ENCODE measurements at regions not wholly inside any gene's neighbourhood (a gene's known extent, or its start where the extent isn't known, plus 50 kb on each side); places are given as distances from the start of the nearest gene placed in this dataset.
A peak's percentile ranks its signal among the peaks of the same experiment; 100 is the strongest.

GRCh38 chr2:222042666-222043065 is 256.1 kb downstream of the PAX3 start:
- peaks cover 4% of the 10 kb centered on the region; the same call in 1 of the 2 replicates for H3K27me3 ChIP-seq (ENCODE audit: control insufficient read depth, insufficient read depth, low read length)
- POLR2A ChIA-PET = no interaction called here
- DNase-seq (ENCODE audit: low read depth) = no peak
- H3K4me3 ChIP-seq (ENCODE audit: low read depth, low read length) = no peak overlapping the region
- no peaks in the 10 kb centered on the region for H3K36me3 ChIP-seq (ENCODE audit: control insufficient read depth, insufficient read depth, low read length)
- CTCF ChIA-PET = interaction anchor here (2.5 kb wide), 1 partner anchor 18 kb away, joined by 13 read pairs; no protein-coding TSS in a partner anchor
- no peak for TF ChIP-seq CTCF (IDR thresholded peaks at IDR 0.05; ENCODE audit: insufficient read depth, low read depth, low read length)

GRCh38 chr2:222040333-222040732 is 258.5 kb downstream of the PAX3 start:
- H3K4me3 ChIP-seq (ENCODE audit: low read depth, low read length) = no peak overlapping the region
- H3K27me3 ChIP-seq (ENCODE audit: control insufficient read depth, insufficient read depth, low read length) = peaks cover 4% of the 10 kb centered on the region; the same call in 1 of the 2 replicates
- CTCF ChIA-PET = interaction anchor here (7.7 kb wide), 1 partner anchor 15 kb away, joined by 49 read pairs; no protein-coding TSS in a partner anchor
- H3K36me3 ChIP-seq (ENCODE audit: control insufficient read depth, insufficient read depth, low read length) = no peaks in the 10 kb centered on the region
- POLR2A ChIA-PET = no interaction called here
- no peak for TF ChIP-seq CTCF (IDR thresholded peaks at IDR 0.05; ENCODE audit: insufficient read depth, low read depth, low read length)
- no peak for DNase-seq (ENCODE audit: low read depth)

DNA sequence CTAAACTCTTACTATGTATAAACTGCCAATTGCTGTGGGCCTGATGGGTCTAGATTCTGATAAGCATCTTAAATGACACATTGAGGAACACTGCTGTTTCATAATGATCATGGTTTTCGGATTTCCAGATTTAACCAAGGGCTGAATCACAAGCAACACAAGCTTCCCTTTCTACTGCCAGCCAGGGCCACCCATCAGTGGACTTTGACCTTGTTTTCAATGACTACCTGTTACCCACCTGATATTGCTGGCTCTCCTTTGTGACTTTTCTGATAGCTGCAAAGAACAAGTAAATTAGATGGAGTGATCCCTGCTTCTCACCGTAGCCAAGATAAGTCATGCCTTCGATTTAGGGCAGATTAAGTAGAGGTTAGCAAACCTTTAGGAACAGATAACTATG is 259.0 kb downstream of the PAX3 start:
- H3K36me3 ChIP-seq (ENCODE audit: control insufficient read depth, insufficient read depth, low read length) = no peaks in the 10 kb centered on the region
- no peak for DNase-seq (ENCODE audit: low read depth)
- no peak overlapping the region for H3K4me3 ChIP-seq (ENCODE audit: low read depth, low read length)
- TF ChIP-seq CTCF (IDR thresholded peaks at IDR 0.05; ENCODE audit: insufficient read depth, low read depth, low read length) = no peak
- CTCF ChIA-PET = interaction anchor here (7.7 kb wide), 1 partner anchor 15 kb away, joined by 49 read pairs; no protein-coding TSS in a partner anchor
- peaks cover 4% of the 10 kb centered on the region; the same call in 1 of the 2 replicates for H3K27me3 ChIP-seq (ENCODE audit: control insufficient read depth, insufficient read depth, low read length)
- POLR2A ChIA-PET = no interaction called here

DNA sequence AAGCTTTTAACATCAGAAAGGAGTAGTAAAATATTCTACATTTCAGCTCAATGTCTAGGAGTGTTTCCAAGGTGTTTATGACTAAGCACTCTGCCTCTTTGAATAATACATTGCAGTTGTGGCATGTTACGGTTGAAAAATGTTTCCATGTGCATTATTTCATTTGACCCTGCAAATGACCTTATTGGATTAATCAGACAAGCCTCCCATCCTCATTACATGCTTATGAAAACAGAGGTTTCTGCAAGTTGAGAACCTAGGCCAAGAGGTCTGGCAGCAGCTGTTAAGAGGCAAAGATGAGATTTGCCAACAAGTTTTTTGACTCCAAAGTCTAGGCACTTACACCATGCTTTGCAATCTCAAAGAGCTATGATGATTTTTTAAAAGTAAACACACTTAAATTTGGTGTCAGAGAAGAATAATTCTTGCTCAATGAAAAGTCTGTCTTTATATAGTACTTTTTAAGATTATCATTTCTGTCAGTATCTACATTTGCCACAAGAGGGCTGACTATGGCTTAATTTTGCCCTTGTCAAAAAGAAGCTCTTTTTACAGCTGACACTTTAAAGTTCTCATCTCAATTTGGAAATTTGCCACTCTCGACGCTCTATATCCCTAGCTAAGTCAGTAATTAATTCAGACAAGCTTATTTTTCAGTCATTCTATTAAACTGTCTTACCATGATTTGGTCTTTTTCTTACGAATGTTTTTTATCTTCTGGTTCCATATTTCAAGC is 260.6 kb downstream of the PAX3 start:
- ChIA-PET CTCF (interaction anchor here (0.7 to 7.7 kb wide), 8 partner anchors 9 to 573 kb away, joined by 3 to 49 read pairs (median 5); no protein-coding TSS in a partner anchor), POLR2A (interaction anchor here (0.6 kb wide), 1 partner anchor 261 kb away, joined by 3 read pairs; the partner anchor contains the start of gene PAX3)
- H3K27me3 ChIP-seq (ENCODE audit: control insufficient read depth, insufficient read depth, low read length) = no peaks in the 10 kb centered on the region
- H3K4me3 ChIP-seq (ENCODE audit: low read depth, low read length) = no peak overlapping the region
- TF ChIP-seq CTCF (IDR thresholded peaks at IDR 0.05; ENCODE audit: insufficient read depth, low read depth, low read length) = peak; percentile 50
- DNase-seq (ENCODE audit: low read depth) = no peak
- H3K36me3 ChIP-seq (ENCODE audit: control insufficient read depth, insufficient read depth, low read length) = no peaks in the 10 kb centered on the region

GRCh38 chr2:222037211-222037610 is 261.6 kb downstream of the PAX3 start:
- no peak for DNase-seq (ENCODE audit: low read depth)
- no peak overlapping the region for H3K4me3 ChIP-seq (ENCODE audit: low read depth, low read length)
- no peaks in the 10 kb centered on the region for H3K27me3 ChIP-seq (ENCODE audit: control insufficient read depth, insufficient read depth, low read length)
- TF ChIP-seq CTCF (IDR thresholded peaks at IDR 0.05; ENCODE audit: insufficient read depth, low read depth, low read length) = no peak
- ChIA-PET CTCF (interaction anchor here (7.7 kb wide), 1 partner anchor 12 kb away, joined by 49 read pairs; no protein-coding TSS in a partner anchor), POLR2A (no interaction called here)
- no peaks in the 10 kb centered on the region for H3K36me3 ChIP-seq (ENCODE audit: control insufficient read depth, insufficient read depth, low read length)

Measured in BJ (cell line).